ENCODE measurements at regions not wholly inside any gene's neighbourhood (a gene's known extent, or its start where the extent isn't known, plus 50 kb on each side); places are given as distances from the start of the nearest gene placed in this dataset.

DNA sequence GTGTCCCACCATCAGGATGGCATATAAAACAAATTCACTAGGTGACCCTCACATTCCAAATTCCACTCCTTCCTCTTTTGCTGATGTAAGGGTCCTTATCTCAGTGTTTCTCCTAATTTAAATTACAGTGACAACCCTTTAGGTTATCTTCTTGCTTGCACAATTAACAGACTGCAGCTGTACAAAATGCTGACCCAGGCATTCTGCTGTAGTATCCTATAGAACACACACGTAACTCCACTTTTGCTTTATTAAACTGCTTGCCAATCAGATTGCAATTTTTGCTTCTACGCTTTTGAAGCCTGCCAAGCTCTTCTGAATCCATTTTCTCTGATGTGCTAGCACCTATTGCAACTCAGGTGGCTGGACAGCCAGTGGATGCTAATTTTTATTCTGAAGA lies 950.3 kb downstream of the TFAP2A start:
- TF ChIP-seq CEBPB (IDR thresholded peaks at IDR 0.05) (no peak), EP300 (IDR thresholded peaks at IDR 0.05; ENCODE audit: borderline replicate concordance) (no peak), CREB1 (IDR thresholded peaks at IDR 0.05; ENCODE audit: low read depth) (no peak), TAF1 (IDR thresholded peaks at IDR 0.05; ENCODE audit: low read depth) (no peak), YY1 (IDR thresholded peaks at IDR 0.05; ENCODE audit: low read depth) (no peak), RAD21 (IDR thresholded peaks at IDR 0.05; ENCODE audit: low read depth) (no peak), FOXM1 (IDR thresholded peaks at IDR 0.05; ENCODE audit: borderline replicate concordance, low read depth) (no peak)
- TF ChIP-seq, protein P1, sequence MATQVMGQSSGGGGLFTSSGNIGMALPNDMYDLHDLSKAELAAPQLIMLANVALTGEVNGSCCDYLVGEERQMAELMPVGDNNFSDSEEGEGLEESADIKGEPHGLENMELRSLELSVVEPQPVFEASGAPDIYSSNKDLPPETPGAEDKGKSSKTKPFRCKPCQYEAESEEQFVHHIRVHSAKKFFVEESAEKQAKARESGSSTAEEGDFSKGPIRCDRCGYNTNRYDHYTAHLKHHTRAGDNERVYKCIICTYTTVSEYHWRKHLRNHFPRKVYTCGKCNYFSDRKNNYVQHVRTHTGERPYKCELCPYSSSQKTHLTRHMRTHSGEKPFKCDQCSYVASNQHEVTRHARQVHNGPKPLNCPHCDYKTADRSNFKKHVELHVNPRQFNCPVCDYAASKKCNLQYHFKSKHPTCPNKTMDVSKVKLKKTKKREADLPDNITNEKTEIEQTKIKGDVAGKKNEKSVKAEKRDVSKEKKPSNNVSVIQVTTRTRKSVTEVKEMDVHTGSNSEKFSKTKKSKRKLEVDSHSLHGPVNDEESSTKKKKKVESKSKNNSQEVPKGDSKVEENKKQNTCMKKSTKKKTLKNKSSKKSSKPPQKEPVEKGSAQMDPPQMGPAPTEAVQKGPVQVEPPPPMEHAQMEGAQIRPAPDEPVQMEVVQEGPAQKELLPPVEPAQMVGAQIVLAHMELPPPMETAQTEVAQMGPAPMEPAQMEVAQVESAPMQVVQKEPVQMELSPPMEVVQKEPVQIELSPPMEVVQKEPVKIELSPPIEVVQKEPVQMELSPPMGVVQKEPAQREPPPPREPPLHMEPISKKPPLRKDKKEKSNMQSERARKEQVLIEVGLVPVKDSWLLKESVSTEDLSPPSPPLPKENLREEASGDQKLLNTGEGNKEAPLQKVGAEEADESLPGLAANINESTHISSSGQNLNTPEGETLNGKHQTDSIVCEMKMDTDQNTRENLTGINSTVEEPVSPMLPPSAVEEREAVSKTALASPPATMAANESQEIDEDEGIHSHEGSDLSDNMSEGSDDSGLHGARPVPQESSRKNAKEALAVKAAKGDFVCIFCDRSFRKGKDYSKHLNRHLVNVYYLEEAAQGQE (IDR thresholded peaks at IDR 0.05; ENCODE audit: low read depth): no peak
- TF ChIP-seq, protein P2, sequence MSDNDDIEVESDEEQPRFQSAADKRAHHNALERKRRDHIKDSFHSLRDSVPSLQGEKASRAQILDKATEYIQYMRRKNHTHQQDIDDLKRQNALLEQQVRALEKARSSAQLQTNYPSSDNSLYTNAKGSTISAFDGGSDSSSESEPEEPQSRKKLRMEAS (IDR thresholded peaks at IDR 0.05): no peak

All from Ishikawa (cell line).